ENCODE measurements at regions not wholly inside any gene's neighbourhood (a gene's known extent, or its start where the extent isn't known, plus 50 kb on each side); places are given as distances from the start of the nearest gene placed in this dataset.

DNA sequence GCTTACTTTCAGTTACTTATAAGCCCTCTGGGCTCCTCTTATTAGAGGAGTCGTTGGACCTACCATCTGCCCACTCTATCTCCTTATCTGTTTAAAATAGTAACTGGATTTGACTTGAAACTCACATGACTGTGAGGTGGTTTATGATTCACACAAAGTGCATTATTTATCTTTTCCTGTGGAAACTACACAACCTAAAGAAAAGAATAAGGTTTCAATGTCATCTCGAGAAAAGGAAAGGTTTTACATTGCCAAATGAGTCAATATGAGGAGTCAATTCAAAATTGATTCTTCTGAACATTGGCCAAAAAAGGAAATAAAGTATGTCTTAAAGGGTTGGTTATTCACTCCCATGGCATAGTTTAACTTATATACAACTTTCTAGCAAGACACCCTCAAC lies 225.0 kb upstream of the G2E3 start:
- H3K27me3 ChIP-seq (ENCODE audit: control insufficient read depth in 1 of 2, insufficient read depth in 1 of 2, low read length in 2 of 2) = no peaks in the 10 kb centered on the region
- H2BK120ac ChIP-seq (ENCODE audit: low read depth, low read length) = no peak overlapping the region
- no peak overlapping the region for H4K91ac ChIP-seq (ENCODE audit: low read length)
- no peak overlapping the region for H2BK5ac ChIP-seq (ENCODE audit: low read depth, low read length, poor library complexity, severe bottlenecking)
- H2BK12ac ChIP-seq (ENCODE audit: low read length in 2 of 2) = no peak overlapping the region
- H3K4me3 ChIP-seq (ENCODE audit: insufficient read depth in 1 of 2, low read depth in 1 of 2, low read length in 2 of 2) = no peak overlapping the region
- no peak overlapping the region for H3K4me2 ChIP-seq (ENCODE audit: low read length, poor library complexity, severe bottlenecking)
- H2AK5ac ChIP-seq (ENCODE audit: low read length, severe bottlenecking) = no peak overlapping the region
- H4K8ac ChIP-seq (ENCODE audit: low read length) = no peak overlapping the region
- H3K14ac ChIP-seq (ENCODE audit: low read length in 2 of 2) = no peak overlapping the region
- no peak overlapping the region for H3K27ac ChIP-seq (ENCODE audit: low read length, poor library complexity, severe bottlenecking)
- no CpG with 5 or more reads among the region's 2 CpGs for WGBS
- H3K9ac ChIP-seq (ENCODE audit: low read length) = no peak overlapping the region
- H3K9me3 ChIP-seq (ENCODE audit: control insufficient read depth, low read length) = peaks cover 3% of the 10 kb centered on the region
- no peak overlapping the region for H3K4ac ChIP-seq (ENCODE audit: low read depth in 1 of 2, low read length in 2 of 2)
- no peak overlapping the region for H2BK15ac ChIP-seq (ENCODE audit: low read depth, poor library complexity, severe bottlenecking)
- no peaks in the 10 kb centered on the region for H3K36me3 ChIP-seq (ENCODE audit: control insufficient read depth in 1 of 2, insufficient read depth in 2 of 2, low read depth in 1 of 2, low read length in 2 of 2)
- no peaks in the 10 kb centered on the region for H3K4me1 ChIP-seq (ENCODE audit: control insufficient read depth, insufficient read depth, low read depth, low read length)
- no peaks in the 10 kb centered on the region for H3K79me1 ChIP-seq (replicated peaks; ENCODE audit: low read length, poor library complexity, severe bottlenecking)
- no peak overlapping the region for H3K23ac ChIP-seq (ENCODE audit: low read length in 2 of 2)
- no peak overlapping the region for H2AFZ ChIP-seq (ENCODE audit: low read depth, low read length)
- no peak overlapping the region for H3K18ac ChIP-seq (ENCODE audit: low read depth in 1 of 2, low read length in 2 of 2)
- DNase-seq = no peak

DNA sequence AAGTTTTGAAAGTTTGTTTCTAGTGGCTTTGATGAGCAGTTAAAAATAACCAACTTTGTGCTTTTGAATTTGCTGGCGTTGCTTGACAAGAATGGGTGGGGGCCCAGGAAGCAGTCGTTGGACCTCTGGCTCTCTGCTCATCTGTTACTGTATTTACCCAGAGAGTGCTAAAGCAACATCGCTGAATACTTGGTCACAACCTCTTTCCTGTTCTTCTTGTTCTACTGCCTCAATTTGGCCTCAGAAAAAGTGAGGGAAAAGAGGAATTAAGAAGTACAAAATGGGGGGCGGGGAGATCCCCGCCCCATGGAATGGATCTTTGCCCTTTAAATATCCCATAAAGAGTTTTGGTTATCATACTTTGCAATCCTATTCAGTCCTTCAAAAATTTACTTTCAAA lies 221.5 kb upstream of the G2E3 start:
- Histone ChIP-seq H3K23ac (ENCODE audit: low read length in 2 of 2) (no peak overlapping the region), H2BK5ac (ENCODE audit: low read depth, low read length, poor library complexity, severe bottlenecking) (no peak overlapping the region), H3K4me3 (ENCODE audit: insufficient read depth in 1 of 2, low read depth in 1 of 2, low read length in 2 of 2) (no peak overlapping the region), H2BK12ac (ENCODE audit: low read length in 2 of 2) (no peak overlapping the region), H3K9ac (ENCODE audit: low read length) (no peak overlapping the region), H3K9me3 (ENCODE audit: control insufficient read depth, low read length) (no peaks in the 10 kb centered on the region), H3K27ac (ENCODE audit: low read length, poor library complexity, severe bottlenecking) (no peak overlapping the region), H3K79me1 (replicated peaks; ENCODE audit: low read length, poor library complexity, severe bottlenecking) (no peaks in the 10 kb centered on the region), H3K4me2 (ENCODE audit: low read length, poor library complexity, severe bottlenecking) (no peak overlapping the region), H3K18ac (ENCODE audit: low read depth in 1 of 2, low read length in 2 of 2) (no peak overlapping the region), H4K8ac (ENCODE audit: low read length) (no peak overlapping the region), H2BK120ac (ENCODE audit: low read depth, low read length) (no peak overlapping the region), H3K36me3 (ENCODE audit: control insufficient read depth in 1 of 2, insufficient read depth in 2 of 2, low read depth in 1 of 2, low read length in 2 of 2) (no peaks in the 10 kb centered on the region), H3K4ac (ENCODE audit: low read depth in 1 of 2, low read length in 2 of 2) (no peak overlapping the region), H4K91ac (ENCODE audit: low read length) (no peak overlapping the region), H3K4me1 (ENCODE audit: control insufficient read depth, insufficient read depth, low read depth, low read length) (no peaks in the 10 kb centered on the region), H2BK15ac (ENCODE audit: low read depth, poor library complexity, severe bottlenecking) (no peak overlapping the region), H2AFZ (ENCODE audit: low read depth, low read length) (no peak overlapping the region), H3K14ac (ENCODE audit: low read length in 2 of 2) (no peak overlapping the region), H3K27me3 (ENCODE audit: control insufficient read depth in 1 of 2, insufficient read depth in 1 of 2, low read length in 2 of 2) (no peaks in the 10 kb centered on the region), H2AK5ac (ENCODE audit: low read length, severe bottlenecking) (no peak overlapping the region)
- DNase-seq = no peak
- 63% methylated on average over 3 of the region's 5 CpGs for WGBS

DNA sequence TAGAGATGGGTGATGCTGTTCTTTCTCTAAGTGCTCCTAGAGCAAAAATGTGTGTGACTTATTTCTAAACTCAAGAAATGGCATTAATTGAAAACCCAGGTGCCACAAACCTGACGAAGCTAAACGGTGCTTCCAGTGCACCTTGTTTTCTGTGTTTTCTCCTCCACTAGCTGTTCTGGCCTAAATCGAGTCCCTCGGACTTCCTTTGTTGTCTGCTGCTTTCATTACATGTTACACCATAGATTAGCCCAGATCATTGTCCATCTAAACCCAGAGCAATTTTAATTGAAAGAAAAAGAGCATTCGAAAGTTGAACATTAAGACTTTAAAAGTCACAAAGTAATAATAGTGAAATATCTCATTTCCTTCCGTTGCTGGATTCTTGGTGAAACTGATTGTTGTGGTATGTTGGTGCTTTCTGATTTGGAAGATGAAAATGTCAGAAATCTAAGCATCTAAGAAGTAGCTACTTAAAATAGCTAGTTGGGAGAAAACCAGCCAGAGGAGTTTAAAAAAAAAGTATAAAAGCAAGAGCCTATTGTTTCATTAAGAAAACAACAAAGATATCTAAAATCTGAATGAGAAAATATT lies 219.6 kb upstream of the G2E3 start:
- 84% methylated on average over 5 of the region's 6 CpGs for WGBS

DNA sequence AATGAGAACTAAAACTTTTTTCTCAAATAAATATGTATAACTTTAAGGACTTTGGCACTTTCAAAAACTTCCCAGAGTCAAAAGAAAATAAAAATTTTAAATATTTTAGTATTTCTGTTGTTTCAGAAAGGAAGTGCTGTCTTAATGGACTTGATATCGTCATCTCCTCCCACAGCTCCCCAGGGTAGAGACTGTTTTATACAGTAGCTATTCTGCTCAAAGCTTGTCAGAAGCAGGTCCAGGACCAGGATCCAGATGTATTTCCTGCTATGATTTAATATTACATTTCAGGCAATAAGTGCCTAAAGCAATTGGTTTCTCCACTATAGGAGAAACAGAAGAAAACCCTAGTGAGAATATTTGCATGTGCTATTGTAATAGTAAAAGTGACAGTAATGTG lies 218.5 kb upstream of the G2E3 start:
- no peak for DNase-seq
- no peaks in the 10 kb centered on the region for H3K36me3 ChIP-seq (ENCODE audit: control insufficient read depth in 1 of 2, insufficient read depth in 2 of 2, low read depth in 1 of 2, low read length in 2 of 2)
- H3K18ac ChIP-seq (ENCODE audit: low read depth in 1 of 2, low read length in 2 of 2) = no peak overlapping the region
- no peak overlapping the region for H3K14ac ChIP-seq (ENCODE audit: low read length in 2 of 2)
- no peak overlapping the region for H3K27ac ChIP-seq (ENCODE audit: low read length, poor library complexity, severe bottlenecking)
- H3K9me3 ChIP-seq (ENCODE audit: control insufficient read depth, low read length) = no peaks in the 10 kb centered on the region
- WGBS = no CpG with 5 or more reads among the region's 1 CpG
- H3K4me1 ChIP-seq (ENCODE audit: control insufficient read depth, insufficient read depth, low read depth, low read length) = no peaks in the 10 kb centered on the region
- no peak overlapping the region for H2AFZ ChIP-seq (ENCODE audit: low read depth, low read length)
- no peak overlapping the region for H3K9ac ChIP-seq (ENCODE audit: low read length)
- H3K4me3 ChIP-seq (ENCODE audit: insufficient read depth in 1 of 2, low read depth in 1 of 2, low read length in 2 of 2) = no peak overlapping the region
- no peak overlapping the region for H3K4me2 ChIP-seq (ENCODE audit: low read length, poor library complexity, severe bottlenecking)
- no peak overlapping the region for H3K4ac ChIP-seq (ENCODE audit: low read depth in 1 of 2, low read length in 2 of 2)
- no peaks in the 10 kb centered on the region for H3K27me3 ChIP-seq (ENCODE audit: control insufficient read depth in 1 of 2, insufficient read depth in 1 of 2, low read length in 2 of 2)
- no peak overlapping the region for H2AK5ac ChIP-seq (ENCODE audit: low read length, severe bottlenecking)
- H3K79me1 ChIP-seq (replicated peaks; ENCODE audit: low read length, poor library complexity, severe bottlenecking) = no peaks in the 10 kb centered on the region
- H3K23ac ChIP-seq (ENCODE audit: low read length in 2 of 2) = no peak overlapping the region
- no peak overlapping the region for H4K91ac ChIP-seq (ENCODE audit: low read length)
- H2BK120ac ChIP-seq (ENCODE audit: low read depth, low read length) = no peak overlapping the region
- H2BK15ac ChIP-seq (ENCODE audit: low read depth, poor library complexity, severe bottlenecking) = no peak overlapping the region
- H4K8ac ChIP-seq (ENCODE audit: low read length) = no peak overlapping the region
- no peak overlapping the region for H2BK5ac ChIP-seq (ENCODE audit: low read depth, low read length, poor library complexity, severe bottlenecking)
- no peak overlapping the region for H2BK12ac ChIP-seq (ENCODE audit: low read length in 2 of 2)

More for the DNA sequence above, 219.6 kb upstream of the G2E3 start:
- Histone ChIP-seq H3K4me1 (ENCODE audit: control insufficient read depth, insufficient read depth, low read depth, low read length) (no peaks in the 10 kb centered on the region), H3K9ac (ENCODE audit: low read length) (no peak overlapping the region), H3K27ac (ENCODE audit: low read length, poor library complexity, severe bottlenecking) (no peak overlapping the region), H3K4me3 (ENCODE audit: insufficient read depth in 1 of 2, low read depth in 1 of 2, low read length in 2 of 2) (no peak overlapping the region), H4K91ac (ENCODE audit: low read length) (no peak overlapping the region), H2AK5ac (ENCODE audit: low read length, severe bottlenecking) (no peak overlapping the region), H3K4ac (ENCODE audit: low read depth in 1 of 2, low read length in 2 of 2) (no peak overlapping the region), H3K36me3 (ENCODE audit: control insufficient read depth in 1 of 2, insufficient read depth in 2 of 2, low read depth in 1 of 2, low read length in 2 of 2) (no peaks in the 10 kb centered on the region), H3K4me2 (ENCODE audit: low read length, poor library complexity, severe bottlenecking) (no peak overlapping the region), H2AFZ (ENCODE audit: low read depth, low read length) (no peak overlapping the region), H2BK5ac (ENCODE audit: low read depth, low read length, poor library complexity, severe bottlenecking) (no peak overlapping the region), H3K14ac (ENCODE audit: low read length in 2 of 2) (no peak overlapping the region), H4K8ac (ENCODE audit: low read length) (no peak overlapping the region), H2BK120ac (ENCODE audit: low read depth, low read length) (no peak overlapping the region), H3K27me3 (ENCODE audit: control insufficient read depth in 1 of 2, insufficient read depth in 1 of 2, low read length in 2 of 2) (no peaks in the 10 kb centered on the region), H2BK12ac (ENCODE audit: low read length in 2 of 2) (no peak overlapping the region), H3K18ac (ENCODE audit: low read depth in 1 of 2, low read length in 2 of 2) (no peak overlapping the region), H3K9me3 (ENCODE audit: control insufficient read depth, low read length) (no peaks in the 10 kb centered on the region), H3K79me1 (replicated peaks; ENCODE audit: low read length, poor library complexity, severe bottlenecking) (no peaks in the 10 kb centered on the region), H3K23ac (ENCODE audit: low read length in 2 of 2) (no peak overlapping the region), H2BK15ac (ENCODE audit: low read depth, poor library complexity, severe bottlenecking) (no peak overlapping the region)
- no peak for DNase-seq
